ENCODE measurements at regions not wholly inside any gene's neighbourhood (a gene's known extent, or its start where the extent isn't known, plus 50 kb on each side); places are given as distances from the start of the nearest gene placed in this dataset.

DNA sequence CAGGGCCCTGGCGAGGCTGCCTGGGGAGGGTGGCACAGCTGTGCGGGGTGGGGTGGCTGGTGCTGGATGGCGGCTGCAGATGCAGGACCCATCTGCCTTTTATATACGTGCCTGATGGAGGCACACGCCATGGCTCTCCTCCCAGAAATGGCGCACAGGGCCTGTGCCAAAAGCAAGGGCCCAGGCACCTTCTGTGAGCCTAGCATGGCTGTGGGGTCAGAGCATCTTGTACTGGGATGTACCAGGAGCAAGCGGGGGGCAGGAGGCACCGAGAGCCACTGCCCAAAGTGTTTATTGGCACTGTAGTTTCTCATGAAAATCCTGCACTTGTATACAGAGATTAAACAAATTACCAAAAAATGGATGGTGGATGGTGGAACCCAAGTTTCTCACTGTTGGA, 724.1 kb downstream of the GALR1 start:
- WGBS, 2 donors: 86 to 91% methylated on average over 8 of the region's 8 CpGs

DNA sequence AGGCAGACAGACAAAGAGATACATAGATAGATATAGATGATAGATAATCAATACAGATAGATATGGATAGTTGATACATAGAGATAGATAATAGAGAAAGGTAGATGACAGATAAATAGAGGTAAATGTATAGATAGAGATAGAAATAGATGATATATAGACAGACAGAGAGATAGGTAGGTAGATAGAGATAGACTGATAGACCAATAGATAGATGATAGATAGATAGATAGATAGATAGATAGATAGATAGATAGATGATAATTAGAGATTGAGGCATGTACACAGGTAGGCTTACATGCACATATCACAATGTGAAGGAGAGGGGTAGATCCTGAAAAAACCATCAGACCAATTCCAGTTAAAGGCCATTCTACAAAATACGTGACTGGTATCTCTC, 724.7 kb downstream of the GALR1 start:
- 79 to 93% methylated on average over 1 of the region's 1 CpG for WGBS, 2 donors
- no peak for DNase-seq (ENCODE audit: low spot score in 2 of 2)
- no peak overlapping the region for H3K4me3 ChIP-seq (ENCODE audit: low read depth, poor library complexity, severe bottlenecking)
- no peak for TF ChIP-seq POLR2A (IDR thresholded peaks at IDR 0.05)
- TF ChIP-seq CTCF (IDR thresholded peaks at IDR 0.05): no peak
- intact Hi-C loops (cut with DNase I; ENCODE audit: low total_unique reads): no loop called here

More for the DNA sequence above, 724.1 kb downstream of the GALR1 start:
- intact Hi-C loops (cut with DNase I; ENCODE audit: low total_unique reads): no loop called here
- no peak overlapping the region for H3K4me3 ChIP-seq (ENCODE audit: low read depth, poor library complexity, severe bottlenecking)
- no peak for DNase-seq (ENCODE audit: low spot score in 2 of 2)
- TF ChIP-seq POLR2A (IDR thresholded peaks at IDR 0.05): no peak
- TF ChIP-seq CTCF (IDR thresholded peaks at IDR 0.05): no peak

- DNase-seq (ENCODE audit: low spot score in 2 of 2): no peak
Observed at GRCh38 chr18:77977331-77977730, 727.7 kb downstream of the GALR1 start.

DNA sequence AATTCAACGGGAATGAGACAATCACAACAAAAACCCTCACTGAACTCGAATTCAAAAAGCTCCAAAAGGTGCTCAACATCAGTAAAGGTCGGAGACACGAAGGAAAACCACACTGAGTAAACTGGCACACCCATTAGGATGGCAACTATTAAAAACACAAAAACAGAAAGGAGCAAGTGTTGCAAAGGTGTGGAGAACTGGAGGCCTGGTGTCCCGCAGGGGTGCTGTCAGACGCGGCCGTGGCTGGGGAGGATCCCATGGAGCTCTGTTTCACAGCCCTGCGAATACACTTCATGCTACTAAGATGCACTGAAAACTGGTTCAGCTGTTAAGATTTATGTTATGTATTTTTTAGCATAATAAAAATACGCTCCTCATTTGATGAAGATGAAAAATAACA, 730.6 kb downstream of the GALR1 start:
- intact Hi-C loops (cut with DNase I; ENCODE audit: low total_unique reads): no loop called here
- WGBS, 2 donors: 80 to 84% methylated on average over 10 of the region's 10 CpGs
- H3K4me3 ChIP-seq (ENCODE audit: low read depth, poor library complexity, severe bottlenecking): no peak overlapping the region
- no peak for DNase-seq (ENCODE audit: low spot score in 2 of 2)
- TF ChIP-seq CTCF (IDR thresholded peaks at IDR 0.05): no peak
- no peak for TF ChIP-seq POLR2A (IDR thresholded peaks at IDR 0.05)

More at GRCh38 chr18:77977331-77977730, 727.7 kb downstream of the GALR1 start:
- TF ChIP-seq POLR2A (IDR thresholded peaks at IDR 0.05) (no peak), CTCF (IDR thresholded peaks at IDR 0.05) (no peak)
- no peak overlapping the region for H3K4me3 ChIP-seq (ENCODE audit: low read depth, poor library complexity, severe bottlenecking)
- 83 to 89% methylated on average over 11 of the region's 11 CpGs for WGBS, 2 donors
- intact Hi-C loops (cut with DNase I; ENCODE audit: low total_unique reads): no loop called here

DNA sequence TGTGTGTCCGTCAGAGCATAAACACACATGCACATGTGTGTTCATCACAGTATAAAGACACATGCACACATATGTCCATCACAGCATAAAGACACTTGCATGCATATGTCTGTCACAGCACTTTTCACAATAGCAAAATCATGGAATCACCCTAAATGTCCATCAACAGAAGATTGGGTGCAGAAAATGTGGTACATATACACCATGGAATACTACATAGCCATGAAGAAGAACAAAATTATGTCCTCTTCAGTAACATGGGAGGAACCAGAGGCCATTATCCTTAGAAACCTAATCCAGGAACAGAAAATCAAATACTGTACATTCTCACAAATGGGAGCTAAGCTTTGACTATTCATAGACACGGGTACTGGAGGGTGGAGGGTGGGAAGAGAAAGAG, 732.2 kb downstream of the GALR1 start:
- DNase-seq (ENCODE audit: low spot score in 2 of 2): no peak
- TF ChIP-seq POLR2A (IDR thresholded peaks at IDR 0.05) (no peak), CTCF (IDR thresholded peaks at IDR 0.05) (no peak)
- WGBS, 2 donors: 92 to 96% methylated on average over 2 of the region's 2 CpGs
- no peak overlapping the region for H3K4me3 ChIP-seq (ENCODE audit: low read depth, poor library complexity, severe bottlenecking)
- intact Hi-C loops (cut with DNase I; ENCODE audit: low total_unique reads): no loop called here

DNA sequence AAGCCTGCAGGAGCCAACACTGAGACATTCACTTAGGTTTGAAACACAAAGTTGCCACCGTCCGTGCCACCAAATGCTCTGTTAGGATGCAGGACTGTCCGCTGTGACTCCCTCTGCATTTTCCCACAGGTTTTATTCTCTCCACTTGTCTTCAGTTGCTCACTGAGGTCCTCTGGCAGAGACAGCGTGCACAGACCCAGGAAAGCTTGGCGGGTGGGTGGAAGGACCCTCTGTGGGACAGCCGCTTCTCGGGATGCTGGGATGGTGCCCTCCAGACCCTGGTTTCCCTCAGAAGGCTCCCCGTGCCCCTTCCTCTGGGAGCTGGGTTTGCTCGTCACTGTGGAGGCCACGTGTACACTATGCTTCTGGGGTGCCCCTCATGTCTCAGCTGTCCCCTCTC, 733.6 kb downstream of the GALR1 start:
- intact Hi-C loops (cut with DNase I; ENCODE audit: low total_unique reads): no loop called here
- no peak for DNase-seq (ENCODE audit: low spot score in 2 of 2)
- TF ChIP-seq POLR2A (IDR thresholded peaks at IDR 0.05): no peak
- no peak for TF ChIP-seq CTCF (IDR thresholded peaks at IDR 0.05)
- 91 to 92% methylated on average over 10 of the region's 10 CpGs for WGBS, 2 donors
- no peak overlapping the region for H3K4me3 ChIP-seq (ENCODE audit: low read depth, poor library complexity, severe bottlenecking)
